ENCODE measurements at regions not wholly inside any gene's neighbourhood (a gene's known extent, or its start where the extent isn't known, plus 50 kb on each side); places are given as distances from the start of the nearest gene placed in this dataset.

GRCh38 chr16:64365448-64365931 is 756.4 kb downstream of the CDH11 start:
- DNase-seq = no peak
- WGBS, 2 donors = 48 to 65% methylated on average over 2 of the region's 2 CpGs
- TF ChIP-seq EP300 (IDR thresholded peaks at IDR 0.05) (no peak), POLR2AphosphoS5 (IDR thresholded peaks at IDR 0.05) (no peak), POLR2A (IDR thresholded peaks at IDR 0.05) (no peak)
- TF ChIP-seq, protein P1, sequence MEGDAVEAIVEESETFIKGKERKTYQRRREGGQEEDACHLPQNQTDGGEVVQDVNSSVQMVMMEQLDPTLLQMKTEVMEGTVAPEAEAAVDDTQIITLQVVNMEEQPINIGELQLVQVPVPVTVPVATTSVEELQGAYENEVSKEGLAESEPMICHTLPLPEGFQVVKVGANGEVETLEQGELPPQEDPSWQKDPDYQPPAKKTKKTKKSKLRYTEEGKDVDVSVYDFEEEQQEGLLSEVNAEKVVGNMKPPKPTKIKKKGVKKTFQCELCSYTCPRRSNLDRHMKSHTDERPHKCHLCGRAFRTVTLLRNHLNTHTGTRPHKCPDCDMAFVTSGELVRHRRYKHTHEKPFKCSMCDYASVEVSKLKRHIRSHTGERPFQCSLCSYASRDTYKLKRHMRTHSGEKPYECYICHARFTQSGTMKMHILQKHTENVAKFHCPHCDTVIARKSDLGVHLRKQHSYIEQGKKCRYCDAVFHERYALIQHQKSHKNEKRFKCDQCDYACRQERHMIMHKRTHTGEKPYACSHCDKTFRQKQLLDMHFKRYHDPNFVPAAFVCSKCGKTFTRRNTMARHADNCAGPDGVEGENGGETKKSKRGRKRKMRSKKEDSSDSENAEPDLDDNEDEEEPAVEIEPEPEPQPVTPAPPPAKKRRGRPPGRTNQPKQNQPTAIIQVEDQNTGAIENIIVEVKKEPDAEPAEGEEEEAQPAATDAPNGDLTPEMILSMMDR (IDR thresholded peaks at IDR 0.05) = no peak
- Histone ChIP-seq H3K27me3 (no peaks in the 10 kb centered on the region), H3K27ac (no peak overlapping the region), H3K9me3 (no peaks in the 10 kb centered on the region), H3K4me1 (peaks cover 0 to 12% (median 8%) of the 10 kb centered on the region in 4 donors), H3K36me3 (no peaks in the 10 kb centered on the region), H3K4me3 (no peak overlapping the region)
- intact Hi-C loops (cut with DNase I) = no loop called here

GRCh38 chr16:64364894-64365293 is 757.0 kb downstream of the CDH11 start:
- intact Hi-C loops (cut with DNase I) = no loop called here
- H3K9me3 ChIP-seq = no peaks in the 10 kb centered on the region
- no peaks in the 10 kb centered on the region for H3K27me3 ChIP-seq
- no peak overlapping the region for H3K27ac ChIP-seq
- H3K4me3 ChIP-seq = no peak overlapping the region
- TF ChIP-seq, protein P1 (IDR thresholded peaks at IDR 0.05) = no peak
- no peaks in the 10 kb centered on the region for H3K36me3 ChIP-seq
- H3K4me1 ChIP-seq = peaks cover 0 to 6% (median 3%) of the 10 kb centered on the region in 4 donors
- no peak for DNase-seq

DNA sequence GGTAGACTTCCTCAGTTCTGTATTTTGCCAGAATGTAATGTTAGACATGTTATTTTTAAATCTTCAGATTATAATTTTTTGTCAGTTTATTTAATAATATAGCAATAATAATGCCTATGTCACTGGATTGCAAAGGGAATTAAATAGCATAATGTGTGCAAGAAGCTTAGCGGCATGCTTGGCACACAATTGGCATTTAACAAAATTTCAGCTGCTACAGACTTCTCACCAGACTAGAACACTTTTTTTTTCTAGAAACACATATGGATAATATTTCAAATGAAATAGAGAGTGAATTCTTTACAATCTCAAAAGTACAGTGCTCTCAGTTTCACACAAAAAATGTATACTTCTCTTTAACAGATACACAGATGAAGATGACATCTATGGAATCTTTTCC is 757.4 kb downstream of the CDH11 start:
- H3K9me3 ChIP-seq = no peaks in the 10 kb centered on the region
- no peaks in the 10 kb centered on the region for H3K27me3 ChIP-seq
- H3K4me1 ChIP-seq = peaks cover 0 to 1% (median under 1%) of the 10 kb centered on the region in 4 donors
- intact Hi-C loops (cut with DNase I) = no loop called here
- WGBS, 2 donors = 96 to 97% methylated on average over 1 of the region's 1 CpG
- no peak overlapping the region for H3K4me3 ChIP-seq
- H3K36me3 ChIP-seq = no peaks in the 10 kb centered on the region
- TF ChIP-seq EP300 (IDR thresholded peaks at IDR 0.05) (no peak), POLR2AphosphoS5 (IDR thresholded peaks at IDR 0.05) (no peak), POLR2A (IDR thresholded peaks at IDR 0.05) (no peak)
- TF ChIP-seq, protein P1 (IDR thresholded peaks at IDR 0.05) = no peak
- no peak overlapping the region for H3K27ac ChIP-seq
- DNase-seq = no peak

GRCh38 chr16:64364016-64364415 is 757.8 kb downstream of the CDH11 start:
- DNase-seq = no peak
- Histone ChIP-seq H3K27me3 (no peaks in the 10 kb centered on the region), H3K9me3 (no peaks in the 10 kb centered on the region), H3K4me1 (no peaks in the 10 kb centered on the region), H3K27ac (no peak overlapping the region), H3K4me3 (no peak overlapping the region), H3K36me3 (no peaks in the 10 kb centered on the region)
- WGBS, 2 donors = 87 to 90% methylated on average over 2 of the region's 2 CpGs
- TF ChIP-seq POLR2AphosphoS5 (IDR thresholded peaks at IDR 0.05) (no peak), POLR2A (IDR thresholded peaks at IDR 0.05) (no peak), EP300 (IDR thresholded peaks at IDR 0.05) (no peak)
- TF ChIP-seq, protein P1 (IDR thresholded peaks at IDR 0.05) = no peak
- intact Hi-C loops (cut with DNase I) = no loop called here

DNA sequence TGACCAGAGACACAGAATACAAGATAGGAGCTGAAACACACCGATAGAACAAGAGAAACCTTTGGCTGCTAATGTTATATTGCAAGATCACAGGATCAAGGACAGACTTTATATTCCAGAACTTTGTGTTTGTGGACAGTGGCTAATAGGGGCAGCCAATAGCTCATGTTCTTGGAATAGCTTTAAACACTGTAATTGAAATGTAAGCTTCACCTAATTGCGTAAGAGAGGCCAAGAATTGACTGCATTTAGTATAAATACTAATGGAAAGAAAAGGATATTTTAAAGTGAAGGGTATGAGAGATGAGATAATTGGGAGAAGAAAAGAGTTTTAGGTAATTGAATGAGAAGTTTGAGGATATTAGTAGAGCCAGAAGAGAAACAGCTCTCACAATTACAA is 758.8 kb downstream of the CDH11 start:
- Histone ChIP-seq H3K27ac (no peak overlapping the region), H3K36me3 (no peaks in the 10 kb centered on the region), H3K4me3 (no peak overlapping the region), H3K9me3 (no peaks in the 10 kb centered on the region), H3K27me3 (no peaks in the 10 kb centered on the region), H3K4me1 (no peaks in the 10 kb centered on the region)
- 93 to 95% methylated on average over 2 of the region's 2 CpGs for WGBS, 2 donors
- no peak for DNase-seq
- intact Hi-C loops (cut with DNase I) = no loop called here
- TF ChIP-seq POLR2A (IDR thresholded peaks at IDR 0.05) (no peak), POLR2AphosphoS5 (IDR thresholded peaks at IDR 0.05) (no peak), EP300 (IDR thresholded peaks at IDR 0.05) (no peak)
- TF ChIP-seq, protein P1 (IDR thresholded peaks at IDR 0.05) = no peak
